H9 (cell line): ENCODE measurements at regions not wholly inside any gene's neighbourhood (a gene's known extent, or its start where the extent isn't known, plus 50 kb on each side); places are given as distances from the start of the nearest gene placed in this dataset.

Experiments
- DNase-seq: peaks from one replicate; pipeline ENCODE4 v3.0.0-alpha.2; 2017
- H2AFZ ChIP-seq: one replicate; pipeline ENCODE4 v1.6.1; 2013; ENCODE audit warnings: mild to moderate bottlenecking, low read length, control low read depth, moderate library complexity
- H2AK5ac ChIP-seq: 2 replicates; pipeline ENCODE4 v1.6.1; 2013; ENCODE audit warnings: low read length, control low read depth, mixed read lengths; ENCODE audit not compliant: insufficient read length
- H2BK120ac ChIP-seq: one replicate; pipeline ENCODE4 v1.6.1; 2013; ENCODE audit warnings: low read depth, mild to moderate bottlenecking, low read length, control low read depth, inconsistent platforms; ENCODE audit not compliant: poor library complexity, severe bottlenecking
- H2BK12ac ChIP-seq: 2 replicates; pipeline ENCODE4 v1.6.1; 2013; ENCODE audit warnings: low read length, control low read depth, mixed read lengths, low read depth; ENCODE audit not compliant: insufficient read length
- H2BK15ac ChIP-seq: 2 replicates; pipeline ENCODE4 v1.6.1; 2013; ENCODE audit warnings: low read depth, low read length, control low read depth
- H2BK20ac ChIP-seq: one replicate; pipeline ENCODE4 v1.6.1; 2013; ENCODE audit warnings: low read depth, mild to moderate bottlenecking, low read length, control low read depth, inconsistent platforms; ENCODE audit not compliant: poor library complexity, severe bottlenecking
- H2BK5ac ChIP-seq: 2 replicates; pipeline ENCODE4 v1.6.1; 2013; ENCODE audit warnings: low read length, control low read depth, mixed read lengths; ENCODE audit not compliant: insufficient read length
- H3K14ac ChIP-seq: 2 replicates; pipeline ENCODE4 v1.6.1; 2013; ENCODE audit warnings: low read length, control low read depth; ENCODE audit not compliant: insufficient read depth
- H3K18ac ChIP-seq: 2 replicates; pipeline ENCODE4 v1.6.1; 2013; ENCODE audit warnings: low read depth, mild to moderate bottlenecking, mixed read lengths, low read length, control low read depth; ENCODE audit not compliant: insufficient read length
- H3K23ac ChIP-seq: 2 replicates; pipeline ENCODE4 v1.6.1; 2013; ENCODE audit warnings: low read length, control low read depth, mixed read lengths, low read depth; ENCODE audit not compliant: insufficient read length
- H3K23me2 ChIP-seq: 2 replicates; pipeline ENCODE4 v1.6.1; 2013; ENCODE audit warnings: low read depth, mild to moderate bottlenecking, mixed read lengths, low read length, control low read depth; ENCODE audit not compliant: insufficient read length, poor library complexity, severe bottlenecking
- H3K27ac ChIP-seq: 2 replicates; pipeline ENCODE4 v1.5.1; 2013; ENCODE audit warnings: low read length, control low read depth, mixed read lengths, low read depth; ENCODE audit not compliant: insufficient read length
- H3K27me3 ChIP-seq: 2 replicates; pipeline ENCODE4 v1.6.1; 2013; ENCODE audit warnings: low read length, control low read depth, inconsistent platforms; ENCODE audit not compliant: insufficient read depth
- H3K4ac ChIP-seq: 2 replicates; pipeline ENCODE4 v1.6.1; 2013; ENCODE audit warnings: low read depth, mild to moderate bottlenecking, control low read depth, inconsistent platforms, low read length, moderate library complexity
- H3K4me1 ChIP-seq: 2 replicates; pipeline ENCODE4 v1.6.1; 2013; ENCODE audit warnings: low read length, control low read depth, inconsistent platforms; ENCODE audit not compliant: insufficient read depth
- H3K4me2 ChIP-seq: 2 replicates; pipeline ENCODE4 v1.6.1; 2013; ENCODE audit warnings: low read length, control low read depth, mixed read lengths; ENCODE audit not compliant: insufficient read length, insufficient read depth
- H3K56ac ChIP-seq: 2 replicates; pipeline ENCODE4 v1.6.1; 2013; ENCODE audit warnings: low read depth, mild to moderate bottlenecking, mixed read lengths, low read length, control low read depth; ENCODE audit not compliant: insufficient read length
- H3K79me1 ChIP-seq: 2 replicates; pipeline ENCODE4 v1.6.1; 2013; ENCODE audit warnings: low read depth, mild to moderate bottlenecking, moderate library complexity, low read length, control low read depth, inconsistent platforms; ENCODE audit not compliant: insufficient read depth, poor library complexity, severe bottlenecking
- H3K79me2 ChIP-seq: 2 replicates; pipeline ENCODE4 v1.6.1; 2013; ENCODE audit warnings: low read length, control low read depth, inconsistent platforms; ENCODE audit not compliant: insufficient read depth
- H3K9ac ChIP-seq: 2 replicates; pipeline ENCODE4 v1.6.1; 2013; ENCODE audit warnings: low read length, control low read depth, mixed read lengths; ENCODE audit not compliant: insufficient read length; ENCODE audit errors: extremely low read depth
- H3K9me3 ChIP-seq: one replicate; pipeline ENCODE4 v1.6.1; 2013; ENCODE audit warnings: low read depth, low read length, inconsistent platforms; ENCODE audit not compliant: control insufficient read depth
- H3T11ph ChIP-seq: one replicate; pipeline ENCODE4 v1.6.1; 2013; ENCODE audit warnings: mild to moderate bottlenecking, low read length, control low read depth, inconsistent platforms
- H4K20me1 ChIP-seq: one replicate; pipeline ENCODE4 v1.6.1; 2013; ENCODE audit not compliant: control insufficient read depth, insufficient read length, insufficient read depth
- H4K5ac ChIP-seq: 2 replicates; pipeline ENCODE4 v1.6.1; 2013; ENCODE audit warnings: low read depth, mild to moderate bottlenecking, mixed read lengths, low read length, control low read depth; ENCODE audit not compliant: insufficient read length
- H4K8ac ChIP-seq: replicated peaks from 2 replicates; pipeline ENCODE4 v1.6.1; 2013; ENCODE audit warnings: low read length, control low read depth, mixed read lengths, low read depth; ENCODE audit not compliant: insufficient read length
- H4K91ac ChIP-seq: 2 replicates; pipeline ENCODE4 v1.6.1; 2013; ENCODE audit warnings: low read depth, mild to moderate bottlenecking, moderate library complexity, mixed read lengths, low read length, control low read depth; ENCODE audit not compliant: insufficient read length
- H3K27ac Mint-ChIP-seq, 3 experiments: 2 replicates in 2 of 3; 3 replicates in 1 of 3; pipeline ENCODE4 v1.8.0; 2020 to 2021; ENCODE audit warnings: mixed read lengths in 3 of 3, mild to moderate bottlenecking in 1 of 3, moderate library complexity in 1 of 3
- H3K27me3 Mint-ChIP-seq: 2 replicates; pipeline ENCODE4 v1.8.0; 2021; ENCODE audit warnings: low read depth, mild to moderate bottlenecking, moderate library complexity, mixed read lengths
- H3K36me3 Mint-ChIP-seq, 3 experiments: 2 replicates in 2 of 3; 3 replicates in 1 of 3; pipeline ENCODE4 v1.8.0; 2020 to 2021; ENCODE audit warnings: low read depth in 3 of 3, mixed read lengths in 3 of 3; ENCODE audit not compliant: insufficient read depth in 1 of 3
- H3K4me1 Mint-ChIP-seq, 2 experiments: 2 replicates each; pipeline ENCODE4 v1.8.0; 2020; ENCODE audit warnings: mixed read lengths in 2 of 2
- H3K4me3 Mint-ChIP-seq, 2 experiments: 2 replicates in 1 of 2; 3 replicates in 1 of 2; pipeline ENCODE4 v1.8.0; 2020 to 2021; ENCODE audit warnings: mild to moderate bottlenecking in 2 of 2, mixed read lengths in 2 of 2, moderate library complexity in 1 of 2
- H3K9me3 Mint-ChIP-seq, 2 experiments: 2 replicates in 1 of 2; 3 replicates in 1 of 2; pipeline ENCODE4 v1.8.0; 2020; ENCODE audit warnings: mild to moderate bottlenecking in 2 of 2, mixed read lengths in 2 of 2, moderate library complexity in 1 of 2
- WGBS: extraction: QIAGEN DNeasy Blood & Tissue Kit; methylation state at CpG from one replicate; pipeline ENCODE4 v1.1.7; 2013; ENCODE audit warnings: missing lambda C conversion rate, low lambda C conversion rate, mixed read lengths; ENCODE audit not compliant: insufficient read length; ENCODE audit errors: extremely low coverage; 5-methylcytosine and 5-hydroxymethylcytosine counted together
- TF ChIP-seq, protein P1 (sequence below): fragments of 200-600 bp; sonication (generic); conservative IDR thresholded peaks from 3 replicates; pipeline ENCODE4 v1.8.0; 2021; ENCODE audit warnings: antibody characterized with exemption, mild to moderate bottlenecking

DNA sequence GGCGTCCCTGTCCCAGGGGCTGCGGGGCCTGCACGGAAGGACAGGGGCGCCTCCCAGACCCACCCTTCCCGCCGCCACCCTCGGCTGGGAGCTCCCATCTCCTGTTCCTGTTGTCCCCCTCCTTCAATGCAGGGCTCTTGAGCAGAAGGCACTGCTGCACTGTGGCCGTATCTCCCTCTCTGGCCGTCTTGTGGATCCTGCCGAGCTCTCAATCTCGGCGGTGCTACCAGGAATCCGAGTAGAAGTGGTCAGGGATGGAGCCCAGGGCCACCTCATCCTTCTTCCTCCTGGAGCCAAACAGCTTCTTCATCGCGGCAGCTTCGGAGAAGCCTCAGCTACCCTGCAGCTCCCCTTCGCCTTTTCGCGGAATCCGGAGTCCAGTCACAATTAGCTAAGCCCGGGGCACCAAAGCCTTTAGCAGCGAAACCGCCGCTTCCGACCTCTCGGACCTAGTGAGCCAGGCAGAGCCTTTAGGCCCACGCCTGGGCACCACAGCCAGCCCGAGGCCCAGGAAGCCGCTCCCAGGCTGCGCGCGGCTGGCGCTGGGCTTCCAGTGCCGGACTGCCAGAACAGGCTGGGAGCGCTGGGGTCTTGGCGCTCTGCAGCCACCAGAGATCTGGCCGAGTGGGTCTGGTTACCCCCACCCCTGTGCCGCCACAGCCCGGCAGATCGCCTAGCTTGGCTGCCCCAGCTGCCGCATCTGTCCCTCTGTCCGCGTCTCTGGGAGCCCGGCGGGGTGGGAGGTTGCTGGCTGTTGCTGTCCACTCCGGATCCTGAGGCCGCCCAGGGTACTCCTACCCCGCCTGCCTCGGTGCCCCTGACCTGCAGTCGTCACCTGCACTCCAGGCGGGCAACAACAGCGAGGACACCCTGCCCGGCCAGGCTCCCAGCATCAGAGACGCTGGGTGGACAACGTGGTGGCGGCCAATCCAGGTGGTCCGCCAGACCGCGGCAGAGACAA lies 69.1 kb downstream of the ASCL4 start:
- Histone ChIP-seq H2BK12ac (no peak overlapping the region), H2BK20ac (no peak overlapping the region), H3K9ac (no peak overlapping the region), H2BK5ac (no peak overlapping the region), H3K4me1 (no peaks in the 10 kb centered on the region), H2AFZ (peak overlapping the region; percentile 27), H3T11ph (no peak overlapping the region), H3K14ac (no peak overlapping the region; the same call in 1 of the 2 replicates), H3K56ac (no peak overlapping the region), H4K91ac (no peak overlapping the region), H3K23me2 (peaks cover 15% of the 10 kb centered on the region), H3K4ac (no peak overlapping the region), H4K5ac (no peak overlapping the region), H3K79me2 (no peaks in the 10 kb centered on the region), H3K4me2 (peak overlapping the region; percentile 90), H3K9me3 (no peaks in the 10 kb centered on the region), H3K79me1 (no peaks in the 10 kb centered on the region), H3K27me3 (peaks cover 4% of the 10 kb centered on the region; the same call in 1 of the 2 replicates), H4K20me1 (no peaks in the 10 kb centered on the region), H2BK15ac (no peak overlapping the region), H4K8ac (no peak overlapping the region), H3K27ac (no peak overlapping the region), H2BK120ac (no peak overlapping the region), H3K18ac (no peak overlapping the region), H3K23ac (no peak overlapping the region), H2AK5ac (no peak overlapping the region)
- no peaks in the 10 kb centered on the region; a peak in 1 of 7 replicates for H3K36me3 Mint-ChIP-seq
- TF ChIP-seq, protein P1, sequence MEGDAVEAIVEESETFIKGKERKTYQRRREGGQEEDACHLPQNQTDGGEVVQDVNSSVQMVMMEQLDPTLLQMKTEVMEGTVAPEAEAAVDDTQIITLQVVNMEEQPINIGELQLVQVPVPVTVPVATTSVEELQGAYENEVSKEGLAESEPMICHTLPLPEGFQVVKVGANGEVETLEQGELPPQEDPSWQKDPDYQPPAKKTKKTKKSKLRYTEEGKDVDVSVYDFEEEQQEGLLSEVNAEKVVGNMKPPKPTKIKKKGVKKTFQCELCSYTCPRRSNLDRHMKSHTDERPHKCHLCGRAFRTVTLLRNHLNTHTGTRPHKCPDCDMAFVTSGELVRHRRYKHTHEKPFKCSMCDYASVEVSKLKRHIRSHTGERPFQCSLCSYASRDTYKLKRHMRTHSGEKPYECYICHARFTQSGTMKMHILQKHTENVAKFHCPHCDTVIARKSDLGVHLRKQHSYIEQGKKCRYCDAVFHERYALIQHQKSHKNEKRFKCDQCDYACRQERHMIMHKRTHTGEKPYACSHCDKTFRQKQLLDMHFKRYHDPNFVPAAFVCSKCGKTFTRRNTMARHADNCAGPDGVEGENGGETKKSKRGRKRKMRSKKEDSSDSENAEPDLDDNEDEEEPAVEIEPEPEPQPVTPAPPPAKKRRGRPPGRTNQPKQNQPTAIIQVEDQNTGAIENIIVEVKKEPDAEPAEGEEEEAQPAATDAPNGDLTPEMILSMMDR: no peak
- H3K9me3 Mint-ChIP-seq: peaks cover 0 to 4% of the 10 kb centered on the region in 2 experiments; a peak in 1 of 5 replicates
- H3K4me1 Mint-ChIP-seq: peaks cover 3% of the 10 kb centered on the region in 2 experiments
- WGBS: no CpG with 5 or more reads among the region's 59 CpGs
- H3K27ac Mint-ChIP-seq: no peak overlapping the region
- peak; percentile 74 for DNase-seq
- peak overlapping the region; percentile 70 to 84 for H3K4me3 Mint-ChIP-seq
- H3K27me3 Mint-ChIP-seq: peaks cover 76% of the 10 kb centered on the region
